HTR-8/SVneo (cell line): ENCODE measurements at regions not wholly inside any gene's neighbourhood (a gene's known extent, or its start where the extent isn't known, plus 50 kb on each side); places are given as distances from the start of the nearest gene placed in this dataset.
"Not testable (repeated sequence)": the region's sequence is repeated elsewhere in the genome, so short reads cannot be mapped to it uniquely, and the experiment has no call there.

Source experiments
- DNase-seq: peaks from one replicate; pipeline ENCODE4 v3.0.0; 2011; ENCODE audit warnings: low spot score, mixed read lengths; ENCODE audit not compliant: insufficient read length
- FAIRE-seq: peaks from 2 replicates; lab custom pipeline; 2011; peaks lifted over from hg19 to GRCh38; lab: Jason Lieb, UNC

- DNase-seq (no peak), FAIRE-seq (no peak)
These were observed 1640.2 kb upstream of the PRMT6 start for GRCh38 chr1:105416261-105416660.

GRCh38 chr1:105419030-105419429 lies 1637.4 kb upstream of the PRMT6 start:
- FAIRE-seq (no peak), DNase-seq (no peak)

- FAIRE-seq (no peak), DNase-seq (no peak)
These were observed 1628.9 kb upstream of the PRMT6 start for GRCh38 chr1:105427543-105427942.

GRCh38 chr1:105436589-105437259 lies 1619.8 kb upstream of the PRMT6 start:
- DNase-seq (no peak), FAIRE-seq (no peak)

DNA sequence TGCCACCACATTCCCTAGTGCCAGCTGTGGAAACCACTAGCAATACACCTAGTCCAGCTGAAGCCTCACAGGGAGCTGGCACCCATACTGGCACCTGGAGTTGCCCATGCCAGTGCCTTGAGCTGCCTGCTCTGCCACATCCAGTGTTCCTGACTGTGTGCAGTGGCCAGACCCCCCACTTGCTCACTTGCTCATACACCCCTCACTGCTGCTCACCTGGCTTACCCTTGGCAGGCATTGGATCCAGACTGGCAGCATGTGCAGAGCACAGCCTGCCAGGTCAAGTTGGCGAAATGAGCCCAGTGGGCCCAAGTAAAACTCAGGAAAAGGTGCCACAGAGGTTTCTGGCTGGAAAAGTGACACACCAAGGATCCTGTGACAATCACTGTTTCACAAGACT lies 1618.6 kb upstream of the PRMT6 start:
- no peak for DNase-seq
- no peak for FAIRE-seq

- FAIRE-seq (no peak), DNase-seq (no peak)
These were observed 1613.6 kb upstream of the PRMT6 start for GRCh38 chr1:105442901-105443300.

GRCh38 chr1:105459759-105460158 lies 1596.7 kb upstream of the PRMT6 start:
- DNase-seq (no peak), FAIRE-seq (no peak)

- DNase-seq = no peak
- FAIRE-seq = no peak
These were observed 1594.2 kb upstream of the PRMT6 start for GRCh38 chr1:105462308-105462707.

DNA sequence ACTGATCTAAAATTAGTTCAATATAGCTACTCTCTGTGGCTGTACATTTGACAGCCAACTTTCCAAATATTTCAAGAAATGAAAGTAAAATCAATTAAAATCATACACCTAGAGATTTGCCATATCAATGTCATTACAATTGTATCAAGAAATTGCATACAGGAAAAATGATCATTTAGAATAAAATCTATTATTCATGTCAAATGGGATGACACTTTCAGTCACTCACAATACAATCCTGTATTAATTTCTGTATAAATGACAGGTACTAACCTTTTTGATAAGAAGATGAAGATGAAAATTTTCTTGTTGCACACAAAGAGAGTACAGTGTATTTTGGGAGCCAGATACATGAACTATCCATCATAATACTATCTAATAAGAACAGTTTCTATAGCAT lies 1588.9 kb upstream of the PRMT6 start:
- DNase-seq = no peak
- FAIRE-seq = no peak

- not testable (repeated sequence) for DNase-seq, FAIRE-seq
These were observed 1585.9 kb upstream of the PRMT6 start for GRCh38 chr1:105470541-105470940.

DNA sequence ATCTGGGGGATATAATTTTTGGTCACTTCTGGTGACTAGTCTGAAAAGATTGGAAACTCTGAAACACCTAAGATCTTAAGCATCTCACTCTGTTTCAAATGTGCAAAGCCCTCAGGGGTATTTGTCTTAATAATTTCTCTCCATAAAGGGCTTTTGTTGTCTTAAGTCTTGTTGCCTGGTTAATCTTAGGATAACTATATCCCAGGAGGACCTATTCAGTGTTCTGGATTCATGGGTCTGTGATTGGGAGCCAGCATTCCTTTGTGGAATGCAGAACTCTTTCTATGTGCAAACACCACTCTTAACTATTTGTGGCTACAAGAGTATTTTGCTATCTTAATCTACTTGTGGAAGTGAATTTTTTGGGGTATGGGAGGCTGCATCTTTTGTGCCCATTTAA lies 1573.0 kb upstream of the PRMT6 start:
- no peak for DNase-seq
- no peak for FAIRE-seq

GRCh38 chr1:105485207-105485606 lies 1571.3 kb upstream of the PRMT6 start:
- FAIRE-seq (no peak), DNase-seq (no peak)

DNA sequence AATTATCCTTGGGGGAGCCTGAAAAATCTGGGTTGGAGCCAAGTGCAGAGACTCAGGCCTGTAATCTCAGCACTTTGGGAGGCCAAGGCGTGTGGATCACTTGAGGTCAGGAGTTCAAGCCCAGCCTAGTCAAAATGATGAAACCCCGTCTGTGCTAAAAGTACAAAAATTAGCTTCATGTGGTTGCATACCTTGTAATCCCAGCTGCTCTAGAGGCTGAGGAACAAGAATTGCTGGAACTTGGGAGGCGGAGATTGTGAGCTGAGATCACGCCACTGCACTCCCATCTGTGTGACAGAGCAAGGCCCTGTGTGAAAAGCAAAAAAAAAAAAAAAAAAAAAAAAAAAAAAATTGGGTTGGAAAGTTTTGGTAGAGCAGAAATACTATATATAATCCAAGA lies 1563.6 kb upstream of the PRMT6 start:
- FAIRE-seq (no peak), DNase-seq (no peak)

DNA sequence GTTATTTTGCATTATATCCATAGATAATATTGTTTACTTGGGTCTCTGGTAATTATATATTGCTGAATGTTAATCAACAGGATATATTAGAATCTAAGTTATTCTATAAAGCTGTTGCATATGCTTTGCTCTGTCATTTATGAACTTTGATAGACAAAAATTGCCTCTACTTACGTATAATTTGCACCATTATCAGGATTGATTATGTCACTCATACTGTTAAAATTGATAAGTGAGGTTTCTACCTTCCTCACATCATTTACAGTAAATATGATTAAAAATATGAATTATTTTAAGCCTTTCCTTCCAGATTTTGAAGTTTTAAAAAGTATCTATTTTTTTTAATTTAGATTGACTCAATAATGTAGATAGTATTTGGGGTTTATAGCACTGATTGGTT lies 1540.4 kb upstream of the PRMT6 start:
- no peak for FAIRE-seq
- no peak for DNase-seq

DNA sequence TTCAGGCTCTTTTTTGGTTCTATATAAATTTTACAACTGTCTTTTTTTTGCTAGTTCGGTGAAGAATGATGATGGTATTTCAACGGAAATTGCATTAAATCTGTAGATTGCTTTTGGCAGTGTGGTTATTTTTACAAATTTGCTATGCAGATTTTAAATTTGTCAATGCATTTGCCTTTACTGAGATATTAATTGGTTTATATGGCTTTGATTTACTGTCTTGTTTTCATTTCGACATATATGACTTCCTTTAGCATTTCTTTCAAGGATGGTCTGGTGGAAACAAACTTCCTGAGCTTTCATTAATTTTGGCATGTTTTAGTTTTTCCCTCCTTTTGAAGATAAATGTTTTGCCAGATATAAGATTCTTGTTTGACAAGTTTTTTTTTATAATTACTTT lies 1522.5 kb upstream of the PRMT6 start:
- no peak for DNase-seq
- no peak for FAIRE-seq

DNA sequence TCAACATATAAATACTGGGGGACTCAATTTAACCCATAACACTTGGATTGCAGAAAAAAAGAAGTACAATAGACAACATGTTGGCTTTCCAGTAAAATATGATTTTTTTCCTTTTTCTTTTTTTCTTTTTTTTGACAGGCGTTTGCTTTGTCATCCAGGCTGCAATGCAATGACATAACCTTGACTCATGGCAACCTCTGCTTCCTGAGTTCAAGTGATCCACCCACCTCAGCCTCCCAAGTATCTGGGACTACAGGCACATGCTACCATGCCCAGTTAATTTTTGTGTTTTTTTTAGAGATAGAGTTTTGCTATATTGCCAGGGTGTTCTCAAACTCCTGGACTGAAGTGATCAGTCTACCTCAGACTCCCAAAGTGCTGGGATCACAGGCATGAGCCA lies 1512.0 kb upstream of the PRMT6 start:
- no peak for FAIRE-seq
- DNase-seq = no peak

GRCh38 chr1:105556266-105556665 lies 1500.2 kb upstream of the PRMT6 start:
- FAIRE-seq = no peak
- DNase-seq = no peak

GRCh38 chr1:105558023-105558422 lies 1498.5 kb upstream of the PRMT6 start:
- no peak for FAIRE-seq

GRCh38 chr1:105565006-105565405 lies 1491.5 kb upstream of the PRMT6 start:
- no peak for FAIRE-seq
- no peak for DNase-seq

More at GRCh38 chr1:105558023-105558422, 1498.5 kb upstream of the PRMT6 start:
- DNase-seq = no peak

- DNase-seq (no peak), FAIRE-seq (no peak)
These were observed 1470.7 kb upstream of the PRMT6 start for GRCh38 chr1:105585791-105586190.

GRCh38 chr1:105591681-105592080 lies 1464.8 kb upstream of the PRMT6 start:
- DNase-seq (no peak), FAIRE-seq (no peak)

DNA sequence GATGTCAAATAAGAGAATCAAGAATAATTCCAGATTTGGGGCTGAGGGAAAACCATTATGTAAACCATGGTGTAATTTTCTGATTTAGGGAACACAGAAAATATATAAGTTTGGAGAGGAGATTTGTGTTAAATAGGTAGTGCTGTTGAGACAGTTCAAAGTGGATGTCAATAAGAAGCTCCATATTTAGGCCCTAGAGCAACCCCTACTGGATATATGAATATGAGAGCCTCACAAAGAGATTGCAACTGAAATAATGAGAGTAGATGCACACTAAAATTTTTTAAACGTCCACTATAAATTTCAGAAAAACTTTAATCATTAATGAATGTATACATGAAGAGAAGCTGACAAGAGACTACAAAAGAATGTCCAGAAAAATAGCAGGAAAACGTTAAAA lies 1447.8 kb upstream of the PRMT6 start:
- no peak for FAIRE-seq
- no peak for DNase-seq
